HG03135 (cell line): ENCODE measurements at regions not wholly inside any gene's neighbourhood (a gene's known extent, or its start where the extent isn't known, plus 50 kb on each side); places are given as distances from the start of the nearest gene placed in this dataset.

Experiments
- ATAC-seq: cut with Tn5 transposase; IDR thresholded peaks from one replicate; pipeline ENCODE4 v1.9.1; 2021; ENCODE audit warnings: mild to moderate bottlenecking, moderate library complexity; ENCODE audit not compliant: unreplicated experiment

GRCh38 chr6:22878706-22879105 is 309.3 kb downstream of the HDGFL1 start:
- ATAC-seq: no peak

GRCh38 chr6:22880686-22881433 is 311.5 kb downstream of the HDGFL1 start:
- no peak for ATAC-seq

- ATAC-seq: no peak
Observed at GRCh38 chr6:22882581-22882980, 313.2 kb downstream of the HDGFL1 start.

GRCh38 chr6:22883061-22883717 is 313.8 kb downstream of the HDGFL1 start:
- no peak for ATAC-seq

- no peak for ATAC-seq
Observed at GRCh38 chr6:22884456-22884855, 315.1 kb downstream of the HDGFL1 start.

GRCh38 chr6:22886650-22887581 is 317.6 kb downstream of the HDGFL1 start:
- ATAC-seq: no peak

- ATAC-seq: no peak
Observed at GRCh38 chr6:22888163-22888752, 318.9 kb downstream of the HDGFL1 start.

- no peak for ATAC-seq
Observed at GRCh38 chr6:22891934-22892333, 322.6 kb downstream of the HDGFL1 start.

GRCh38 chr6:22892452-22892851 is 323.1 kb downstream of the HDGFL1 start:
- no peak for ATAC-seq

GRCh38 chr6:22896696-22897095 is 327.3 kb downstream of the HDGFL1 start:
- no peak for ATAC-seq

GRCh38 chr6:22899426-22899825 is 330.1 kb downstream of the HDGFL1 start:
- no peak for ATAC-seq

GRCh38 chr6:22903826-22904225 is 334.5 kb downstream of the HDGFL1 start:
- ATAC-seq: no peak

GRCh38 chr6:22904431-22904830 is 335.1 kb downstream of the HDGFL1 start:
- ATAC-seq: no peak

- no peak for ATAC-seq
Observed at GRCh38 chr6:22906091-22906549, 336.8 kb downstream of the HDGFL1 start.

GRCh38 chr6:22907085-22907484 is 337.7 kb downstream of the HDGFL1 start:
- no peak for ATAC-seq

GRCh38 chr6:22910370-22910769 is 341.0 kb downstream of the HDGFL1 start:
- ATAC-seq: no peak

GRCh38 chr6:22913612-22914011 is 344.2 kb downstream of the HDGFL1 start:
- ATAC-seq: no peak

- ATAC-seq: no peak
Observed at GRCh38 chr6:22917344-22917743, 348.0 kb downstream of the HDGFL1 start.

GRCh38 chr6:22921828-22922227 is 352.5 kb downstream of the HDGFL1 start:
- ATAC-seq: no peak

- no peak for ATAC-seq
Observed at GRCh38 chr6:22925304-22925835, 356.0 kb downstream of the HDGFL1 start.
